ENCODE measurements at regions not wholly inside any gene's neighbourhood (a gene's known extent, or its start where the extent isn't known, plus 50 kb on each side); places are given as distances from the start of the nearest gene placed in this dataset.

DNA sequence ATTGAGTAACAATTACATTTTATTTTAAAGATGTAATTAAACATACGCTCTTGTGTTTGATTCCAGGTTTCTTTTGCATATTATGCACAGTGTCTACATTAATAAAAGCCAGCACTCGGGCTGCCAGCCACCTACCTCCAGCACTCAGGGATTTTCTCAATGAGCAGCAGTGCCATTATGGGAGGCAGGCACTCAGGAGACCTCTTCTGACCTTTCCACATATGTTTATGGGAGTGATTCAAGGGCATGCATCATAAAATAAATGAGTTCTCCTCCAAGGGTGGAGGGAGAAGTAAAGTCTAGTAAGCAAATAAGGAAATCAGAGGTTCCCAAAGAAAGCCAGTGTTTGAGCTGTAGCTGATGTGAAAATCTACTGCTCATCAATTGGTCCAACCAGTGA lies 119.8 kb upstream of the IRX2 start:
- no peaks in the 10 kb centered on the region for H3K36me3 Mint-ChIP-seq (ENCODE audit: unreplicated experiment)
- no peak overlapping the region for H3K27ac Mint-ChIP-seq (ENCODE audit: unreplicated experiment)
- H3K9me3 Mint-ChIP-seq (ENCODE audit: unreplicated experiment): peaks cover 33% of the 10 kb centered on the region
- TF ChIP-seq, protein P1, sequence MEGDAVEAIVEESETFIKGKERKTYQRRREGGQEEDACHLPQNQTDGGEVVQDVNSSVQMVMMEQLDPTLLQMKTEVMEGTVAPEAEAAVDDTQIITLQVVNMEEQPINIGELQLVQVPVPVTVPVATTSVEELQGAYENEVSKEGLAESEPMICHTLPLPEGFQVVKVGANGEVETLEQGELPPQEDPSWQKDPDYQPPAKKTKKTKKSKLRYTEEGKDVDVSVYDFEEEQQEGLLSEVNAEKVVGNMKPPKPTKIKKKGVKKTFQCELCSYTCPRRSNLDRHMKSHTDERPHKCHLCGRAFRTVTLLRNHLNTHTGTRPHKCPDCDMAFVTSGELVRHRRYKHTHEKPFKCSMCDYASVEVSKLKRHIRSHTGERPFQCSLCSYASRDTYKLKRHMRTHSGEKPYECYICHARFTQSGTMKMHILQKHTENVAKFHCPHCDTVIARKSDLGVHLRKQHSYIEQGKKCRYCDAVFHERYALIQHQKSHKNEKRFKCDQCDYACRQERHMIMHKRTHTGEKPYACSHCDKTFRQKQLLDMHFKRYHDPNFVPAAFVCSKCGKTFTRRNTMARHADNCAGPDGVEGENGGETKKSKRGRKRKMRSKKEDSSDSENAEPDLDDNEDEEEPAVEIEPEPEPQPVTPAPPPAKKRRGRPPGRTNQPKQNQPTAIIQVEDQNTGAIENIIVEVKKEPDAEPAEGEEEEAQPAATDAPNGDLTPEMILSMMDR (IDR thresholded peaks at IDR 0.05): no peak
- H3K4me3 Mint-ChIP-seq (ENCODE audit: unreplicated experiment): no peak overlapping the region
- no peak for DNase-seq (ENCODE audit: extremely low spot score, unreplicated experiment)
- no peaks in the 10 kb centered on the region for H3K27me3 Mint-ChIP-seq (ENCODE audit: unreplicated experiment)
- no peaks in the 10 kb centered on the region for H3K4me1 Mint-ChIP-seq (ENCODE audit: unreplicated experiment)

DNA sequence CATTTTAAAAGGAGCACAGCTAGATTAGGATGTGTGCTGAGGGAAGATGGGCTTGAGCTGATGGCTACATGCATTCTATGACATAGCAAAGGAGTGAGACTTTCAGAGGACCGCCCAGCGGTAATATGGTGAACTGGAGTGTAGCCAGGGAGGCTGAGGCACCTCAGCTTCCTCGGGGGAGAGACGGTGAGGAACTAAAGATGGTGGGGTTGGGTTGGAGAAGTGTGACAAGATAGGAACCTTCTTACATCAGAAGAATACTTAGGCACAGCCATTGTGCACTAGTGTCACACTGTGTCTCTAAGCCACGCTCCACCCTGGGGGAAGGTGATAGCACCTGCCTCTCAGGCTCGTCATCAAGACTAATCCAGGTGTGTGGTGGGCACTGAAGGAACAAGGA lies 118.0 kb upstream of the IRX2 start:
- no peaks in the 10 kb centered on the region for H3K27me3 Mint-ChIP-seq (ENCODE audit: unreplicated experiment)
- TF ChIP-seq, protein P1 (IDR thresholded peaks at IDR 0.05): no peak
- peaks cover 37% of the 10 kb centered on the region for H3K9me3 Mint-ChIP-seq (ENCODE audit: unreplicated experiment)
- H3K4me3 Mint-ChIP-seq (ENCODE audit: unreplicated experiment): no peak overlapping the region
- no peaks in the 10 kb centered on the region for H3K36me3 Mint-ChIP-seq (ENCODE audit: unreplicated experiment)
- no peak overlapping the region for H3K27ac Mint-ChIP-seq (ENCODE audit: unreplicated experiment)
- no peaks in the 10 kb centered on the region for H3K4me1 Mint-ChIP-seq (ENCODE audit: unreplicated experiment)
- DNase-seq (ENCODE audit: extremely low spot score, unreplicated experiment): peak; percentile 66

DNA sequence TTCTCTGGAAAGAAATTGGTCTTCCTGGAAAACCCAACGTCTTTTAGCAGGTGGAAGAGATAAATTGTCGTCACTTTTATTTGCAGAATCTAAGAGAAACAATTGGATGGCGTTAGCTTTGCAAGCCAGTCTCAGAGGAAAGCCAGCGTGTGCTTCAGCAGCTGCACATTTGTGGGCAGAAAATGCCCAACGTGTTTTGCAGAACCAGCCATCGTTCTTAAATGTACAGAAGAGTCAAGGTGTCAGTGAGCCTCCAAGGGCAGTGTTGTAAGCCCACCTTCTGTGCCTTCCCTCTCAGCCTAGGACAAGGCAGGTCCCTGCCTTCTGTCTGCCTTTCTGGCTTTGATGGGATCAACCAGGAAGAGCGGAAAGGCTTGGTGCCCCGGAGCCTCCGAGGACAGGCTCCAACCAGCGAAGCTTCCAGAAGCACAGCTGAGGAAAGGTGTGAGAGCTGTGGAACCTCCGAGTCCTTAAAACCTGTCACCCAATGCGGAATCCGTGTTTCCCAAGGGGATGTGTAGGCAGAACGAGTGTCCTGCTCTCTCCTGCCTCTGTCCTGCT lies 116.0 kb upstream of the IRX2 start:
- peak; percentile 73 for DNase-seq (ENCODE audit: extremely low spot score, unreplicated experiment)
- H3K4me1 Mint-ChIP-seq (ENCODE audit: unreplicated experiment): no peaks in the 10 kb centered on the region
- TF ChIP-seq, protein P1 (IDR thresholded peaks at IDR 0.05): no peak

DNA sequence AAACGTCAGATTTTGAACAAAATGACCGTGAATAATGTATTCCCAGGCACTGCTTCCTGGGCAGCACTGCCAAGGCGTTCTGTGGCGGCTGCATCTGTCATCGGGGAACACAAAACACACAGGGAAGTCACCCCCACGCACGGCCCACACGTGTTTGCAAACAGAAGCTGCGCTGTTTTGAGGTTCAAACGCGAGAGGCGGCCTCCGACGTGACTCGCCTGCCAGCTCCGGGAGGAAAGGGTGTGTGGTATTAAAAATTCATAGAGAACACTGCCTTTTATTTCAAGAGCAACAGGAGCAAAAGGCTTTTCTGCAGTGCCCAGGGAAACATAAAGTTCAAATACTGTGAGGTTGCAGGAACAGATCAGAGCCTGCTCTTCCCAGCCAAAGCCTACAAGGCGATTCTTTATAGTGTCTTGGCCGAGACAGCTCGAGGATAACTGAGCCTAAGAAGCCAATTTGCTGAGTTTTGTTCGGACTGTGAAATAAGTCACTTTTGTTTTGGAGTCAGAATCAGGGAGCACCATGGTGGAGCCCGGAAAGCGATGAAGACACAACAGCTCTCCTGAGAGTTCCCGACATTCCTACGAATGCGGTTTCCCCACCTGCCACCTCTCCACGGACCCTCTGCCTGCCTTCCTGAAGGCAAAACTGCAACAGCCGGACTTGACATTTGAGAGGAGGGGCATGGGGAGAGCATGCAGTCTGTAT lies 115.3 kb upstream of the IRX2 start:
- H3K9me3 Mint-ChIP-seq (ENCODE audit: unreplicated experiment): peaks cover 27% of the 10 kb centered on the region
- DNase-seq (ENCODE audit: extremely low spot score, unreplicated experiment): peak; percentile 72
- no peaks in the 10 kb centered on the region for H3K36me3 Mint-ChIP-seq (ENCODE audit: unreplicated experiment)
- TF ChIP-seq, protein P1 (IDR thresholded peaks at IDR 0.05): no peak
- H3K27me3 Mint-ChIP-seq (ENCODE audit: unreplicated experiment): no peaks in the 10 kb centered on the region
- H3K4me1 Mint-ChIP-seq (ENCODE audit: unreplicated experiment): no peaks in the 10 kb centered on the region
- H3K4me3 Mint-ChIP-seq (ENCODE audit: unreplicated experiment): no peak overlapping the region
- no peak overlapping the region for H3K27ac Mint-ChIP-seq (ENCODE audit: unreplicated experiment)

More for the DNA sequence above, 116.0 kb upstream of the IRX2 start:
- Mint-ChIP-seq H3K27me3 (ENCODE audit: unreplicated experiment) (no peaks in the 10 kb centered on the region), H3K27ac (ENCODE audit: unreplicated experiment) (no peak overlapping the region), H3K9me3 (ENCODE audit: unreplicated experiment) (peaks cover 23% of the 10 kb centered on the region), H3K36me3 (ENCODE audit: unreplicated experiment) (no peaks in the 10 kb centered on the region), H3K4me3 (ENCODE audit: unreplicated experiment) (no peak overlapping the region)

DNA sequence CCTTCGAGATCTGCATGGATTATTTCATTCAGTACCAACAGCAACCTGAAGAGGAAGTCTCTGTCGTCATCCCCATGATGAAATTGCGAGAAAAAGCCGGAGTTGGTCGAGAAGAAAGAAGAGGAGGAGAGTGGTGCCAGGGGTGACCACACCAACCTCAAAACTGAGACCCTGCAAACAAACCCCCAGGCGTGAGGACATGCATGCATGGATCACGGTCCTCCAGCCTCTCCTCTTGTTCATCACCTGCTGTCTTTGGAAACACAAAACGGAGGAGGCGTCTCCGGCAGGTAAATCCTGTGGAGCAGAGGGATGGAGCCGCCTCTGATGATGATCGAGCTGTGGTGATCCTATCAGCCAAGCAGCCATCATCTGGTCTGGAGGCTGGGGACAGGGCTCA lies 114.4 kb upstream of the IRX2 start:
- H3K27ac Mint-ChIP-seq (ENCODE audit: unreplicated experiment): no peak overlapping the region
- no peak overlapping the region for H3K4me3 Mint-ChIP-seq (ENCODE audit: unreplicated experiment)
- H3K36me3 Mint-ChIP-seq (ENCODE audit: unreplicated experiment): no peaks in the 10 kb centered on the region
- no peak for DNase-seq (ENCODE audit: extremely low spot score, unreplicated experiment)
- no peaks in the 10 kb centered on the region for H3K4me1 Mint-ChIP-seq (ENCODE audit: unreplicated experiment)
- peaks cover 34% of the 10 kb centered on the region for H3K9me3 Mint-ChIP-seq (ENCODE audit: unreplicated experiment)
- no peaks in the 10 kb centered on the region for H3K27me3 Mint-ChIP-seq (ENCODE audit: unreplicated experiment)
- TF ChIP-seq, protein P1 (IDR thresholded peaks at IDR 0.05): no peak
